ENCODE measurements at regions not wholly inside any gene's neighbourhood (a gene's known extent, or its start where the extent isn't known, plus 50 kb on each side); places are given as distances from the start of the nearest gene placed in this dataset.

GRCh38 chr6:126812651-126813050 is 305.8 kb upstream of the RSPO3 start:
- TF ChIP-seq, protein P1, sequence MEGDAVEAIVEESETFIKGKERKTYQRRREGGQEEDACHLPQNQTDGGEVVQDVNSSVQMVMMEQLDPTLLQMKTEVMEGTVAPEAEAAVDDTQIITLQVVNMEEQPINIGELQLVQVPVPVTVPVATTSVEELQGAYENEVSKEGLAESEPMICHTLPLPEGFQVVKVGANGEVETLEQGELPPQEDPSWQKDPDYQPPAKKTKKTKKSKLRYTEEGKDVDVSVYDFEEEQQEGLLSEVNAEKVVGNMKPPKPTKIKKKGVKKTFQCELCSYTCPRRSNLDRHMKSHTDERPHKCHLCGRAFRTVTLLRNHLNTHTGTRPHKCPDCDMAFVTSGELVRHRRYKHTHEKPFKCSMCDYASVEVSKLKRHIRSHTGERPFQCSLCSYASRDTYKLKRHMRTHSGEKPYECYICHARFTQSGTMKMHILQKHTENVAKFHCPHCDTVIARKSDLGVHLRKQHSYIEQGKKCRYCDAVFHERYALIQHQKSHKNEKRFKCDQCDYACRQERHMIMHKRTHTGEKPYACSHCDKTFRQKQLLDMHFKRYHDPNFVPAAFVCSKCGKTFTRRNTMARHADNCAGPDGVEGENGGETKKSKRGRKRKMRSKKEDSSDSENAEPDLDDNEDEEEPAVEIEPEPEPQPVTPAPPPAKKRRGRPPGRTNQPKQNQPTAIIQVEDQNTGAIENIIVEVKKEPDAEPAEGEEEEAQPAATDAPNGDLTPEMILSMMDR (IDR thresholded peaks at IDR 0.05) = no peak
- TF ChIP-seq EP300 (IDR thresholded peaks at IDR 0.05) (no peak), POLR2AphosphoS5 (IDR thresholded peaks at IDR 0.05) (no peak), POLR2A (IDR thresholded peaks at IDR 0.05; ENCODE audit: low read depth) (no peak)
